Keratinocyte (primary cell): ENCODE measurements at regions not wholly inside any gene's neighbourhood (a gene's known extent, or its start where the extent isn't known, plus 50 kb on each side); places are given as distances from the start of the nearest gene placed in this dataset.

ENCODE experiments used
- DNase-seq: peaks from one replicate; pipeline ENCODE4 v3.0.0-alpha.2; 2011; ENCODE audit warnings: low read depth, missing footprints, low spot score
- FAIRE-seq: peaks from 2 replicates; lab custom pipeline; 2011; peaks lifted over from hg19 to GRCh38; lab: Jason Lieb, UNC
- H2AFZ ChIP-seq: 2 replicates; pipeline ENCODE4 v1.6.0; 2012; ENCODE audit warnings: low read length, control low read depth, inconsistent platforms; ENCODE audit not compliant: control insufficient read depth
- H3K27ac ChIP-seq: 2 replicates; pipeline ENCODE4 v1.5.1; 2011; ENCODE audit warnings: low read length; ENCODE audit not compliant: control insufficient read depth, insufficient read depth
- H3K27me3 ChIP-seq: 3 replicates; pipeline ENCODE4 v1.6.0; 2011; ENCODE audit warnings: low read length; ENCODE audit not compliant: control insufficient read depth, insufficient read depth; ENCODE audit errors: extremely low read depth
- H3K36me3 ChIP-seq, 2 experiments: 2 replicates in 1 of 2; 3 replicates in 1 of 2; pipeline ENCODE4 v1.5.1; 2011; ENCODE audit warnings: low read length in 2 of 2, mild to moderate bottlenecking in 1 of 2; ENCODE audit not compliant: control insufficient read depth in 2 of 2, insufficient read depth in 2 of 2; ENCODE audit errors: extremely low read depth in 1 of 2
- H3K4me1 ChIP-seq: 3 replicates; pipeline ENCODE4 v1.5.1; 2011; ENCODE audit warnings: low read length; ENCODE audit not compliant: control insufficient read depth, insufficient read depth; ENCODE audit errors: extremely low read depth
- H3K4me2 ChIP-seq: 3 replicates; pipeline ENCODE4 v1.6.0; 2011; ENCODE audit warnings: low read depth, low read length; ENCODE audit not compliant: control insufficient read depth, insufficient read depth; ENCODE audit errors: extremely low read depth
- H3K4me3 ChIP-seq, 3 experiments: fragments of 200-600 bp in 1 of 3; sonication (generic) in 1 of 3; 2 replicates in 2 of 3; 3 replicates in 1 of 3; pipeline ENCODE4 v1.5.1; 2011 to 2016; ENCODE audit warnings: low read length in 3 of 3, mild to moderate bottlenecking in 3 of 3, control low read depth in 2 of 3, inconsistent platforms in 1 of 3, low read depth in 1 of 3, mixed read lengths in 1 of 3, mixed run types in 1 of 3, moderate library complexity in 1 of 3; ENCODE audit not compliant: control insufficient read depth in 2 of 3, insufficient read depth in 2 of 3; ENCODE audit errors: extremely low read depth in 1 of 3
- H3K79me2 ChIP-seq: 2 replicates; pipeline ENCODE4 v1.6.0; 2012; ENCODE audit warnings: low read length; ENCODE audit not compliant: control insufficient read depth, insufficient read depth
- H3K9ac ChIP-seq: 3 replicates; pipeline ENCODE4 v1.6.0; 2011; ENCODE audit warnings: low read length; ENCODE audit not compliant: control insufficient read depth, insufficient read depth; ENCODE audit errors: extremely low read depth
- H3K9me1 ChIP-seq: 3 replicates; pipeline ENCODE4 v1.6.0; 2011; ENCODE audit warnings: low read length; ENCODE audit not compliant: control insufficient read depth, insufficient read depth; ENCODE audit errors: extremely low read depth
- H3K9me3 ChIP-seq: 2 replicates; pipeline ENCODE4 v1.5.1; 2012; ENCODE audit warnings: low read depth, low read length; ENCODE audit not compliant: control insufficient read depth
- H4K20me1 ChIP-seq: 3 replicates; pipeline ENCODE4 v1.6.0; 2011; ENCODE audit warnings: low read length; ENCODE audit not compliant: control insufficient read depth, insufficient read depth; ENCODE audit errors: extremely low read depth
- EZH2 ChIP-seq: IDR thresholded peaks from one replicate; pipeline ENCODE4 v1.6.1; 2012; ENCODE audit warnings: inconsistent platforms, mild to moderate bottlenecking, low read length, moderate library complexity
- dilution Hi-C: fragments of 300-500 bp; cut with MboI; formaldehyde crosslinking; loops from one replicate; pipeline ENCODE4 v1.7.0; 2020; ENCODE audit warnings: low sequenced_read_pairs; ENCODE audit not compliant: extremely low pct_ligation_motif_present
- TF ChIP-seq, protein P1 (sequence below), 3 experiments: IDR thresholded peaks in 1 of 3; conservative IDR thresholded peaks in 1 of 3; optimal IDR thresholded peaks in 1 of 3; 2 replicates in 2 of 3; 3 replicates in 1 of 3; pipeline versions ENCODE3 to v1.5.1; 2011; ENCODE audit warnings: low read length in 3 of 3, mild to moderate bottlenecking in 3 of 3, moderate library complexity in 2 of 3, control low read depth in 1 of 3, inconsistent platforms in 1 of 3; ENCODE audit not compliant: insufficient read depth in 2 of 3; ENCODE audit errors: extremely low read depth in 1 of 3

DNA sequence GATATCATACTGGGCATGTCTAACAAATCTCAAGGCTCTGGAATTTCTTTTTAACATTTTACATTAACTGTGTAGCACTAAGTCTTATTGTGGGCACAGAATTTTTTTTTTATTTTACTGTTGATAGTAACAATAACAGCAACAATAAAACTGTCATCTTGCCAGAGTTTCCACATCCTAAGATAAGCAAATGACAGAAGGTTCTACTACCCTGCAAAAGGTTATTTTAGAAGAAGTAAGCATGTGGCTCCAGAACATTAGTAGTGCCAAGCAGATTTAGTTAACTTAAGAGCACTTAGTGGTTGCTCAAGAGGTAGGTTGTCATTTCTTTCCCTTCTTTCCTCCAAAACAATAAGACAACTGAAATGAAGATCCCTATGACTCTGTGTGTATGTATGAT, 743.0 kb upstream of the CBLB start:
- Histone ChIP-seq H3K79me2 (no peaks in the 10 kb centered on the region), H3K4me1 (no peaks in the 10 kb centered on the region), H3K9me3 (no peaks in the 10 kb centered on the region), H2AFZ (no peak overlapping the region), H3K9me1 (no peaks in the 10 kb centered on the region), H3K4me3 (no peak overlapping the region), H3K36me3 (no peaks in the 10 kb centered on the region), H3K9ac (no peak overlapping the region), H3K27ac (no peak overlapping the region), H3K27me3 (no peaks in the 10 kb centered on the region), H3K4me2 (no peak overlapping the region), H4K20me1 (no peaks in the 10 kb centered on the region)
- FAIRE-seq (no peak), DNase-seq (no peak)
- dilution Hi-C loops, result no loop called here
- TF ChIP-seq, protein P1, sequence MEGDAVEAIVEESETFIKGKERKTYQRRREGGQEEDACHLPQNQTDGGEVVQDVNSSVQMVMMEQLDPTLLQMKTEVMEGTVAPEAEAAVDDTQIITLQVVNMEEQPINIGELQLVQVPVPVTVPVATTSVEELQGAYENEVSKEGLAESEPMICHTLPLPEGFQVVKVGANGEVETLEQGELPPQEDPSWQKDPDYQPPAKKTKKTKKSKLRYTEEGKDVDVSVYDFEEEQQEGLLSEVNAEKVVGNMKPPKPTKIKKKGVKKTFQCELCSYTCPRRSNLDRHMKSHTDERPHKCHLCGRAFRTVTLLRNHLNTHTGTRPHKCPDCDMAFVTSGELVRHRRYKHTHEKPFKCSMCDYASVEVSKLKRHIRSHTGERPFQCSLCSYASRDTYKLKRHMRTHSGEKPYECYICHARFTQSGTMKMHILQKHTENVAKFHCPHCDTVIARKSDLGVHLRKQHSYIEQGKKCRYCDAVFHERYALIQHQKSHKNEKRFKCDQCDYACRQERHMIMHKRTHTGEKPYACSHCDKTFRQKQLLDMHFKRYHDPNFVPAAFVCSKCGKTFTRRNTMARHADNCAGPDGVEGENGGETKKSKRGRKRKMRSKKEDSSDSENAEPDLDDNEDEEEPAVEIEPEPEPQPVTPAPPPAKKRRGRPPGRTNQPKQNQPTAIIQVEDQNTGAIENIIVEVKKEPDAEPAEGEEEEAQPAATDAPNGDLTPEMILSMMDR (optimal IDR thresholded peaks at IDR 0.05 in 1 of 3, IDR thresholded peaks at IDR 0.05 in 1 of 3, conservative IDR thresholded peaks at IDR 0.05 in 1 of 3; ENCODE audit: extremely low read depth in 1 of 3, insufficient read depth in 2 of 3, low read length in 3 of 3), result no peak
- TF ChIP-seq EZH2, result no peak

DNA sequence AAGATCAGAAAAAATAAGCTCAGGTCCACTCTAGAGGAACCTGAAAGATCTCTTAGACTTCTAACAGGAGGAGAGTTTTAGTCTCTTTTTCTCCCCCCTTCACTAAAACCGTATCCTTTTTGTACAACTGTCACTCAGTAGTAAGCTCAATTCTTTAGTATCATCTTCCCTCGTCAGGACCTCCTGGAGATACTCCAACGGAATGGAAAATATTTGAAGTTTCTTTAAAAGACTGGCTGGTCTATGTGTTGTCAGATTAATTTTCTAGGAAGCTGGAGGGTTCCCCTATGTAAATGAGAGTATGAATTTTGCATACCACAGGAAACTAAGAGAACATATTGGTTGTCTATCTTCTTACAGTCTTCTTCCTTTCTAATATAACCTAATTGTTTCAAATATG, 747.7 kb upstream of the CBLB start:
- dilution Hi-C loops, result no loop called here
- TF ChIP-seq EZH2, result no peak
- no peaks in the 10 kb centered on the region for H3K9me1 ChIP-seq
- DNase-seq, result no peak
- no peak overlapping the region for H3K27ac ChIP-seq
- H4K20me1 ChIP-seq, result no peaks in the 10 kb centered on the region
- FAIRE-seq, result no peak
- H3K36me3 ChIP-seq, result no peaks in the 10 kb centered on the region
- H3K79me2 ChIP-seq, result no peaks in the 10 kb centered on the region
- H3K4me2 ChIP-seq, result no peak overlapping the region
- H3K4me3 ChIP-seq, result no peak overlapping the region
- H3K9me3 ChIP-seq, result no peaks in the 10 kb centered on the region
- H3K9ac ChIP-seq, result no peak overlapping the region
- no peak overlapping the region for H2AFZ ChIP-seq
- no peaks in the 10 kb centered on the region for H3K4me1 ChIP-seq
- H3K27me3 ChIP-seq, result no peaks in the 10 kb centered on the region

DNA sequence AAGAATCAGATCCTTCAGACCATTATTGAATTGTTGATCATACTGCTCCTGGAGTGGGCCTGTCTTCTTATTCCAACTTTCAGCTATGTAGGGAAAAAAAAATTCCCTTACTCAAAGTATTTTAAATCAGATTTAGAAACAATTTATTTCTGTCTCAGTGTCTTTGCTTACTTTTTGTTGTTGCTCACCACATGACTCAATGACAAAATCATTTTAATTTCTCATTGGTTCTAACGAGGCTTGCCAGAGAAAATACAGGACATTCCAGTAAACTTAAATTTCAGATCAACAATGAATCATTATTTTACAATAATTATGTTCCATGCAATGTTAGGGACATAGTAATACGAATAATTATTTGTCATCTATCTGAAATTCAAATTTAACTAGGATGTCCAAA, 748.5 kb upstream of the CBLB start:
- H2AFZ ChIP-seq, result no peak overlapping the region
- H3K79me2 ChIP-seq, result no peaks in the 10 kb centered on the region
- no peaks in the 10 kb centered on the region for H3K9me1 ChIP-seq
- DNase-seq (no peak), FAIRE-seq (no peak)
- no peak overlapping the region for H3K9ac ChIP-seq
- H4K20me1 ChIP-seq, result no peaks in the 10 kb centered on the region
- no peak overlapping the region for H3K4me3 ChIP-seq
- no peaks in the 10 kb centered on the region for H3K9me3 ChIP-seq
- TF ChIP-seq EZH2, result no peak
- TF ChIP-seq, protein P1 (optimal IDR thresholded peaks at IDR 0.05 in 1 of 3, IDR thresholded peaks at IDR 0.05 in 1 of 3, conservative IDR thresholded peaks at IDR 0.05 in 1 of 3; ENCODE audit: extremely low read depth in 1 of 3, insufficient read depth in 2 of 3, low read length in 3 of 3), result no peak
- H3K27ac ChIP-seq, result no peak overlapping the region
- no peaks in the 10 kb centered on the region for H3K27me3 ChIP-seq
- no peaks in the 10 kb centered on the region for H3K36me3 ChIP-seq
- no peaks in the 10 kb centered on the region for H3K4me1 ChIP-seq
- no peak overlapping the region for H3K4me2 ChIP-seq
- dilution Hi-C loops, result no loop called here
